GM19025 (cell line): ENCODE measurements at regions not wholly inside any gene's neighbourhood (a gene's known extent, or its start where the extent isn't known, plus 50 kb on each side); places are given as distances from the start of the nearest gene placed in this dataset.

Experiments
- ATAC-seq: cut with Tn5 transposase; IDR thresholded peaks from one replicate; pipeline ENCODE4 v1.9.1; 2021; ENCODE audit warnings: mild to moderate bottlenecking, low read depth, moderate library complexity; ENCODE audit not compliant: unreplicated experiment

DNA sequence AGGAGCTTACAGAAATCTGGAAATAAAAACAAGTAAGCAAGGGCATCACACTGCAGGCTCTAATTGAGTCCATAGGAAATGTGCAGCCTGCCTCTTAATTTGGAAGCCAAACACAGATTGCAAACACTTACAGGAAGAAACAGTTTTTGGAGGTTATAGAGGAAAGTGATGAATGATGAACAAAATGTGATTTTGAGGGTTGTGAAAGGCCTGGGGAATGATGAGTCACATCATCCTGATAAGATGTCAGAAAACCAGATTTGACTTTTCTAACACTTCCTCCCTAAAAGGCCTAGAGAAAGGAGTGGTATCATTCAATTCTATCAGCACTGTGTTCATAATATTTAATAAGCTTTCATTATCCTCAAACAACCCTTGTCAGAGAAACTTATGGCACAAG, 96.6 kb upstream of the POU2AF2 start:
- no peak for ATAC-seq

DNA sequence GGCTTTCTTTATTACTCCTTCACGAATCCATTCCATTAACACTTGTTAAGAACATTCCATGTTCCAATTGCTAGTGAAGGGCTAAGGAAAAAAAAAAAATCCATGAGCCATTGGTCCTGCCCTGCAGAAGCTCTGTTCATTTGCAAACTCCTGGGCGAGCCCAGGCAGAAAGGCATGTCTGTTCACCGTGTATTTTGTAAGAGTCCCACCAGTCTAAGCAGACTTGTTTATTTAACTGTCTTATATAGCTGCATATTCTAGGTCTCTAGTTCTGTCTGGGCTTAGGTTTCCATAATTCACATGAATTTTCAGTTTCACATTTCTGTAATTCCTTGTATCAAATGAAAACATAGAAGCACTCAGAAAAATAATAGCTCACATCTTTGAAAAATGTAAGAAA, 97.4 kb upstream of the POU2AF2 start:
- no peak for ATAC-seq

DNA sequence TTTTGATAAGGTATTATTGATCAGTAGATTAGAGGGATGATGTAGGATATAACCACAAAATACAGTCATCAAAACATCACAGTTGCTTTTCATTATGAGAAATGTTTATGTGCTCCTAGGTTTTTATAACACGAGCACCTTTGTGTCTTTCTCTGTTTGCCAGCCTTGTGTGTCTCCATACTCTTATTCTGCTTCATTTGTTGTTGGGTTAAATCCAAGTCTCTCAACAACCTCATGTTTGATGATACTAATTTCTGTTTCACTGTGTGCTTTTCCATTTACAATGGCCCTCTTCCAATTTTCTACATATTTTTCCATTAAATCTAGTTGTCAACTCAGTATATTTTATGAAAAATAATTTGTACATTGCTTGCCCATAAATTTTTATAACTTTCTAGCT, 107.7 kb upstream of the POU2AF2 start:
- no peak for ATAC-seq

DNA sequence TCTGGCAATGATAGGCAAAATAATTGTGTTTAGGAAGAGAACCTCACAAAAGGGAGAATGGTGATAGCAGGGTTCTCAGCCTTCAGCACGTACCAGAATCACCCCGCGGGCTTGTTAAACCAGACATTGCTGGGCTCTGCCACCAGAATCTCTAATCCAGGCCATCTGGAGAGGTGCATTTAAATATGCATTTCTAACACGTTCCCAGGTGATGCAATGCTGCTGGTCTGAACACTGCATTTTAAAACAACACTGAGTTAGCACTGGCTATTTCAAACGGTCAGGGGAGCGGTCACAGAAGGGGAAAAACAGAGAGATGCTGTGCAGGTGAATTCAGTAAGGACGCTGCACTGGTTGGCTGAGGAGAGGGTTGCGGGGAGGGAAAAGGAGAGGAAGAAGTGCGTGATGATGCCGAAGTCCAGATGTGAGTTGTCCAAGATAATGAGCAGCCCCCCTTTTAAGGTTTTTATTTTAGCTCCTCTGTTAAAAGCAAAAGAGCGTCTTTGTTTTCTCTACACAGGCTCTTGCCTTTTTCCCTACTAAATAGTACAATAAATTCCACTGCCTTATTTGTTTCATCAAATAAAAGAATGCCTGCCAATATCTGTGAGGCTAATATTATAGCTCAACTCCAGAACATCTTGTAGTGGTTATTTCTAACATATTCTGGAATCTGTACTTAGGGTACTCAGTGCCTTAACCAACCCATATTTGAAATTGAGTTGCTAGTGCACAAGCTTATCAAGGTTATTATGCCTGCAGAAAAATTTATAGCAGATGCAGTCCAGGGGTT, 109.6 kb upstream of the POU2AF2 start:
- ATAC-seq, result no peak

DNA sequence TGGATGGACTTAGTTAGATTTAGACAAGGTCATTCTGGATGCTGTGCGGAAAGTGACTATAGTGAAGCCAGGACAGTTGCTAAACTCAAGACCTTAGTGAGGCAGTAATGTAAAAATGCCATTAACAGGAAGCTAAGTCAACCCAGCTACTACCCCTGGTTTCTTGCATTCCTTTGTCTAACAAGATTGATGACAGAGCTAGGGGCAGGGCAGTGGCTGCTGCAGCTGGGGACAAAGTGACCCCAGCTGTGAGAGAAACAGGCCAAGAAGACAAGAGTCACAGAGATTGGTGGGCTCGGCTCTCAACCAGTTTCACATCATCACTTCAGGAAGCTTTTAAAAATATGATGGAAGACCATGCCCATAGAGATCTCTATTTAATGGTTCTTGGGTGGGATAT, 110.4 kb upstream of the POU2AF2 start:
- no peak for ATAC-seq

DNA sequence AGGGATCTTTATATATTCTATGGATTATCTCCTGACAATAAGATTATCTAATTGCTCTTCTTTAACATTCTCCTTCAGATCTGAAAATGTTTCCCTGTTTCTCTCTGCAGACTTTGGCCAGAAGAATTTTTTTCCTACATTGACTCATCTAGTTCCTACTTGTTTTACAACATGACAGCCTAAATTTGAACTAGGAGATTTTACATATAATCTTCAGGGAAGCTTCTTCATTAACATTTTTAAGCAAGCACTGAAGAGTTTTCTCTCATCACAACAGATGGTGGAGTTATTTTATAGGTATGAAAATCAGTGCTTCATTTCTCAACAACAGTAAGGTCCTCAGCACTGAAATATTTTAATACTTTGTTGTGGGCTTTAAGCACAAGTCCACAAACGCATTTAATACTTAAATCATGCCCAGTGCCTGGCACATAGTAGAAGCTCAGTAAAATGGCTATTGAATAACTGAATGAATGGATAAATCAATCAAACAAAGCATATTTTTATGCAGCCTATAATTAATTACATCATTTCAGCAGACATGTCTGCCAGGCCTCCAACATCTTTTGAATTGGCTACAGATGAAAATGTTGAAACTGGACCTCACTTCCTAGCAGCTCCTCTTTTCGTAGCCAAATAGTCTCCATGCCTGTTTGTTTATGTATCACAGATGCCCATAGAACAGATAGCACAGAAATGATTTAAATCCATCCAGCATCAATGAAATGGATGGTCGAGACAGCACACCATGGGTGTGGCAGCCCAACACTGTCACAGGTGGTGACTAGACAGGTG, 117.3 kb upstream of the POU2AF2 start:
- ATAC-seq, result no peak

DNA sequence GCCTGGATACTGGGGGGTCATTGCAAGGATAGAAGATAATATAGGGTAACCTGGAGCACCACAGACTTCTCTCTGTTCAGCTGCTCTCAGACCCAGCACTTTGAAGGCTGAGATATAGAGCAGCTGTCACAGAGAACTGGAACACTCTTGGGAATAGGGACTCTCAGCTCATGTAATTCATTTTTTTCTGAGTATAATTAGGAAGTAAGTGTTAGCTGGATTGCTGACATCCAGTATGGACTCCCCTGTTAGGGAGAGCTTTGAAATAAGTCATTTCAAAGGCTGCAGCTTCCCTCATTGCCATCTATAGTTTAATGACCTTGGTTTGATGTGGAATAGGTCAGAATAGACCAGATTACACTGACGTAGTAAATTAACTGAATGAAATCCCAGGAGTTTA, 120.8 kb upstream of the POU2AF2 start:
- no peak for ATAC-seq

DNA sequence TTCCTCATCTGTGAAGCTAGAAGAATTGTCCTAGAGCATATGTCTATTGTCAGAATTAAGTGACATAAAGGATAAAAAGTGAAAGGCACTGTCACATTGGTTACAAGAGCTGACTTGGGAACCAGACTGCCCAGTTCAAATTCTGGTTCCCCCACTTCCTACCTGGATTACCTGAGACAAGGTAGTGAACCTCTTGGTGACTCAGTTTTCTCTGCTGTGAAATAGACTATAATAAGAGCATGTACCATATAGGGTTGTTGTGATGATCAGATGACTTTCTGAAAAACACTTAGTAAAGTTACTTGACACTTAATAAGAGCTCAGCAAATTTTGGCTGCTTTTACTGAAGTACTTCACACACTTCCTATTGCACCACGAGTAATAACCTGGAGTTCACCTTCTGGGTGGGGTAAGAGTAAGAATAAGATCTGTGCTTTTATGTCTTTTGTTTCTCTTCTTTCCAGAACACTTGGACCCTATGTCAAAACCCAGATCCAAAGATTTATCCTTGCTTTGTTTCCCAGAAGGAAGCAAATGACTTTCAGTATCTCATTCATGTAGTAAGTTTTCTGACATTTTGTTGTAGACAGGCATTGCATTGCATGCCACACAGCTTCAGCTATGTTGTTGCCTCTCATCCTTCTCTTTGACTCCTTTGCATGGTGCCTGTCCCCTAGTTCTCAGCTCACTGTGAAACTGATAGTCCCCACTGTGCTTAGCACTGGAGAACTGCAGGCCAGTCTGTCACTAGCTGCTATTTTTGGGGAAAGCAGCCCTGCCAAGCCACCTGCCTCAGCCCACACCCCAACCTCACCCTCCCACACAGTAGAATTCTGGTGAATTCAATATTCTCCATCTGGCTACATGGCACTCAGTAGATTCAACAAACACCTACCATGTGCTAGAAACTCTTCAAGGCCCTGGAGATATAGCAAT, 121.8 kb upstream of the POU2AF2 start:
- no peak for ATAC-seq

DNA sequence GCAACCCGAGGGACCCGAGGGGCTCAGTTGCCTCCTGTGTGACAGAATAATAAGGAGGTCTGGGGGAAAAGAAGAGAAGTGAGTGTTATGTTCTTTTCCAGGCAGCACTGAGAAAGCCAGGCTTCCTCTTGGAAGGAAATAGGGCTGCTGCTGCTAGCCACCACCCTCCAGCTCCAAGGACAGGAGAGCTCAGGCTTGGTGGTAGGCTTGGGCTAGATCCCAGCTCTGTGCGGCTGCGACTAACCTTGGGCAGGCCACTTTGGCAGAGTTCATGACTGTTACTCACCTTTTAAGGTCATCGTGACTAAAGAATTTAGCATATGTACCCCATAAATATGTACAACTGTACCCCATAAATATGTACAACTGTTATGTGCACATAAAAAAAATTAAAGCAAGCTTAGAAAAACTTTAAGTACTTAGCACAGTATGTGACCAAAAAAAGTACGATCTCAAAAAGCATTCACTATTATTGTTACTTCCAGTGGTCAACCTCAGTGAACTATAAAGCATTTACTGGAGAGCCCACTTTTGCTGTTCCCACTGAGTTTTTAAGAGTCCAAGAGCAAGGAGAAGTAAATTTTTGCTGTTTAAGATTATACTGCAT, 124.7 kb upstream of the POU2AF2 start:
- no peak for ATAC-seq

DNA sequence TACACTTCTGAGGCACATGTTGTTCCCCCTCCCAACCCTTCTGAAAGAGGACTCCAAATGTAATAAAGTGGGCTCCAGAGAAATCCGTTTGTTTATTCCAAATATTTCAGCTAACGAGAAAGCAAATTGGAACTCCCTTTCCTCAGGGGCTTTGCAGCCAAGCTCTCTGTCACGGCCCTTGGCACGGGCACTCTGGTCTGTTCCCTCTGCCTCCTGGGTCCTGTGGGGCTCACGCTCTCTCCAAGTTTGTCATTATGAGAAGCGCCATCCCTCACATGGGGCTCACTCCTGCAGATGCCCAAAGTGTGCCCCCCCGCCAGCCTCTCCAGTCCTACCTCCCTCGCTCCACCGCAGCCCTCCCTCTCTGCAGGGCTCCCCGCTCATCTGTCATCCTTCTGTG, 125.4 kb upstream of the POU2AF2 start:
- ATAC-seq, result no peak

DNA sequence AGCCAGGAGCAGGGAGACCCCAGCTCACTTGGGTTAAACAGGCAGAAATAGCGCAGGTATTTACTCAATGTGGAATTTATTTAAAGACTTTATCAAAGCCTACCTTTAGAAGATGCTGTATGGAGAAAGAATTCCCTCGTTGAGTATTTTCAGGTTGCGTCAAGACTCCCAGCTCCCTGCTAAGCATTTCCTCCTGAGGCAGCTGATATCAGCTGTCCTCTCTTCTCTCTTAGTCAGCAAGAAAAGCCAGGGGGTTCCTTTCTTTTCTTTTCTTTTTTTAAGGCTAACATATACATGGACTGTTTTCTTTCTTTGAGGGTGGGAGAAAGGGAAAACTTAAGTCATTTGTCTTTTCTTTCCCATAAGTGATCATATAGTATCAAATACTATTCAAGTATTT, 125.8 kb upstream of the POU2AF2 start:
- ATAC-seq, result no peak

DNA sequence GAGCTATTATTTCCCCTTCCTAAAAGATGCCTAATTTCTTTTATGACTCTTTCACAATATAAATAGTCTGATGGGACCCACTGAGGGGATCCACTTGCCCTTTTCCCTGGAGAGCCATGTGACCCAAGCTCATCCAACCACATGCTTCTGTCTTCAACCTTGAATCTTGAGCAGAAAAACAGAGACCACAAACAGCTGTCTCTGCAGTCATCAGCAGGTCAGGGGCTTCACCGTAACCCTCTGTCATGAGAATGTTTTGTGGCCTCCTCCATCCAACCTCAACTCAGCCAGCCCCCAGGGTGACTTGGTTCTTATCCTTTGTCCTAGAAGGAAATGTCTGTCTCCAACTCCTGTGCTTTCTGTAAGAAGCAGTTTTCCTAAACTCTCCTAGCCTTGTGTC, 129.6 kb upstream of the POU2AF2 start:
- ATAC-seq, result no peak

DNA sequence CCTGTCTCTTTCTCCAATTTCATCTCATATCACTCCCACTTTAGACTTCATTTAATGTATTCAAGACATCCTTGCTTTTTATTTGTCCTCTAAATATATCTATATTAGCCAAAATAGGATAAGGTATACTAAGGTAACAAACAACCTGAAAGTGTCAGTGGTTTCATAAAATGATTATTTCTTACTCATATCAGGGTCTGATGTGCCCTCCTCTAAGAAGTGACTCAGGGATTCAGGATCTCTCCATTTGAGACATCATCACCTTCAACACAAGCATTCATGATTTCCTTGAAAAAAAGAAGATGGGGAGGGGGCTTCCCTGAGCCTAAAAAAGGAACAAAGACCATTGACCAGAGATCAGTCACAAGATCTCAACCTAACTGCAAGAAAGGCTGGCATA, 131.4 kb upstream of the POU2AF2 start:
- ATAC-seq, result no peak

DNA sequence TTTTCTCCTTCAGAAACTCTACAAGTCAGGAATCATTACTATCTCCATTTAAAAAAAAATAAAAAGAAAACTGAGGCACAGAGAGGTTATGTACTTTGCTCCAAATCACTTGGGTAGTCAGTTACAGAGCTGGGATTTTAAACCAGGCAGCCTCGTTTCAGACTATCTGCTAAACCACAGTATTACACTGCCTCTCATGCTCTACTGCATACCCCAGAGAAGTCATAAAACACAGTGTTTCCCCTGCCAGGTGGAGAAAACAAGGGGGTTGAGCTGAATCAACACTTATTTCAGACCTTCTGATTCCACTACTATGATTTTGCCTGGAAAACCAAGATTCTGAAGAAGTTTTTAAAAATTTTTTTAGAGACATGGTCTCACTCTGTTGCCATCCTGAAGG, 132.9 kb upstream of the POU2AF2 start:
- ATAC-seq, result no peak

DNA sequence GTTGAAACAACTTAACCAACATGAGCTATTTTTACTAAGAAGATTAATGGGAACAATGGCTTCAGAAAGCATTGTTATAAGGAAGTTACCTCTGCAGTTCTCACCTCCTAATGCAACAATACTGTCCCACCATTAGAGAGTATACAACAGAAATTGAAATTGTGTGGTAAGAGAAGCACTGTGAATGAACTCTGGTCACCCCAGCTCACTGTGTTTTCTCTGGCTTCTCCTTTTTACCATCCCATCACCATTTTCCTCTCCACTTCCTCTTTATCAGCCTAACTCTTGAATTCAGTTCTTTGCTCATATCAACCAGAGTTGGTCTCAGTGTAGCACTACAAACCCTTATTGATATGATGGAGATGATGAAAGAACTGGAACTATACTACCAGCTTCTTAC, 138.0 kb upstream of the POU2AF2 start:
- no peak for ATAC-seq

DNA sequence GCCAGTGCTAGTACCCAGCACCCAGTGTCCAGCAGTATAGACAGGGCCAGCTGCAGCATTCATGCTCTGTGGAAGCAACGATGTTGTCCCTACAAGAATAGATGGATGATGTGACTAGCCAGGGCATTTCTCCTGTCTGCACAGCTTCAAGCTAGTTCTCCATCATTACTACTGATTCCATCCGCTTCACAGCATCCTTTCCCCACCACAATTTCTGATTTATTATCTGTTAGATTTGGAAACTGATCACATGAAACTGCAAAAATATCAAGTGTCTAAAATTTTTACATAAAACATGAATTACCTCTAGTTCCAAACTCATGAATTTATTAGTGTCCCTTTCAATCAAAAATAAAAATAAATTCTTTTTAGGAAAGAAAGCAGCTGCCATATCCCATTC, 138.9 kb upstream of the POU2AF2 start:
- no peak for ATAC-seq

DNA sequence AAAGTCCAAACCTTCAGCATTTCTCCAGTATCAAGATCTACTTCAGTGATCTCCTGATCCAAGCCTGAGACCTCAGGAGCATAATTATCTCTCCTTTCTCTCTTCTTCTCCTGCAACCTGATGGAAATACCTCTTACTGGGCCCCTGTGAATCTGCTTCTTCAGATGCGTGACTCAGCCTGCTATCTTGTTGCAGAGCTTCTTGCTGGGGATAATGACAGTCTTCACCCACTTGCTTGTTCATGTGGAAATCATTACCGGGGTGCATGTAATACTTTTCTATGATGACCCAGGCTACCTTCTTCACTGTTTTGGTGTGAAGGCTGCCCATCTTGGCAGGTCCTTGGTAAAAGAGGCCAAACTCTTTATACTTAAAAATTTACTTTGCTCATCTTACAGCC, 140.0 kb upstream of the POU2AF2 start:
- no peak for ATAC-seq

DNA sequence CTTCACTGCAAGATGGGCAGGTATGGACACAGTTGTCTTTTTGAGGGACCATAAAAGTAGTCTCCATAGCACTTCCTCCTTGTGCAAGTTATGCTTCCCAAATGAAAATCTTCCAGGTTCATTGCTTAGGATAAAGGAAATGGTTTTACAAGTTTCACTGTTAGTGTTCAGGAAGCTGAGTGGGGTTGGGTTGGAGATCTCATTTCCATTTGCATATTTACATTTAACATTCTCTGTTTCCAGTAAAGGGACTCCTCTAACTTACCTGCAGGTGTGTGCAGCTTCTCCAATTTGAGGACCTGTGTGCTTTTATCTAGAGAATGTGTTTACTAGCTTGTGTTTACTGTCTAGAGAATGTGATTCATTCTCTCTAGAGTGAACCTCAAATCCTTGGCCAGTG, 141.3 kb upstream of the POU2AF2 start:
- no peak for ATAC-seq

DNA sequence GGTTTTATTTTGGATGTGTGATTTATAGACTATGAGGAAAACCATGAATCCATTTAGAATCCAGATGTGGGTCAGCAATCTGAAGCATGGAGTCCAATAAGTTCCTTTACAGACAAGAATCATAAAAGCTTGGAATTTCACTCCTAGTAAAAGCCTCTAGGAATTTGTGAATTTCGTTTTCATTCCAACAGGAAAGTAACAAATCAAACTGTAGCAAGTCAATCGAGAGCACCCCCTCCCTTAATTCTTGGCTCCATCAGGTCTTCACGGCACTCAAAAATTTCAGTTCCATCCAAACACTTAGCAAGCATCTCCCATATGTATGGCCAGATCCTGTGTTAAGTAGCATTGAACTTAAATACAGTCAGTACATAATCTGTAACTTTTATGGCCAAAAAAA, 143.6 kb upstream of the POU2AF2 start:
- no peak for ATAC-seq

DNA sequence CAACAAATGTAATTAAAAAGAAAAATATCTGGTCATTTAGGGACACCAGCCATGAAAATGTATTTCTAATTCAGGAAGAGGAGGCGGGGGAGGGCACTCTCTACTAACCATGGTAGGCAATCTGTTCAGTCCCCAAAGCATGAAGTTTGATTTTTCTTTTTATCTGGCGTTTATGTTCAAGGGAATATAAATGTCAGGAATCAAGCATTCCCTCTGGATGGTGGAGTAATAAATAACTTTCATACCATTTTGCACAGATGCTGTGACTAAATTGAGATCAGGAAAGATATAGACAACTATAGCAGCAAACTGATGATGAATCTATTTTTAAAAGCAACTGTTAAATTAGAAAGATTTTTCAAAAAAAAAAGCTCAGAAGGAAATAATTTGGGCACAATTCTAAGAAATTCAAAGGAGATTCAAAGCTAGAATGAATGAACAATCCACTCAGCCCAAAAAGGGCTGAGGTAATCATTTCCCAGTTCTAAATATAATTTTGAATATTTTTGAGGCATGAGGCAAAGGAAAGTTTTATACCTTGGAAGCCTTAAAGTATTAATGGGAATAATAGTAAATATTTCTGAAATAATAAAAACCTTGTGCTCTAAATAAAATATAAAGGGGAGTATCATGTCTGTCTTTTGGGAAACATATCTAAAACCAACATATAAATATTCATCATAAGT, 146.4 kb upstream of the POU2AF2 start:
- ATAC-seq, result no peak
